H1 (cell line): ENCODE measurements at regions not wholly inside any gene's neighbourhood (a gene's known extent, or its start where the extent isn't known, plus 50 kb on each side); places are given as distances from the start of the nearest gene placed in this dataset.

Source experiments
- CTCF ChIA-PET: fragments of 300-600 bp; sonication (Branson Sonifier 250); formaldehyde crosslinking; loops from one replicate; lab custom pipeline; 2021; ENCODE audit not compliant: partially characterized antibody; lab: Charles Lee
- POLR2A ChIA-PET: fragments of 300-600 bp; sonication (Branson Sonifier 250); formaldehyde crosslinking; loops from one replicate; lab custom pipeline; 2021; ENCODE audit warnings: inconsistent platforms; ENCODE audit not compliant: partially characterized antibody; lab: Charles Lee
- DNase-seq, 2 experiments: peaks; one replicate each; pipeline versions ENCODE4 v3.0.0 to v3.0.0-alpha.2; 2010 to 2022; ENCODE audit warnings: low spot score in 2 of 2, low read depth in 1 of 2, mixed read lengths in 1 of 2
- FAIRE-seq: peaks from 2 replicates; lab custom pipeline; 2011; peaks lifted over from hg19 to GRCh38; lab: Jason Lieb, UNC
- H2AFZ ChIP-seq: 2 replicates; pipeline ENCODE4 v1.8.1; 2012; ENCODE audit warnings: low read length, inconsistent platforms
- H2AK5ac ChIP-seq: 2 replicates; pipeline ENCODE4 v1.6.1; 2013; ENCODE audit warnings: low read depth, low read length
- H2BK120ac ChIP-seq: replicated peaks from 2 replicates; pipeline ENCODE3; 2013; ENCODE audit warnings: low read depth, low read length, inconsistent platforms
- H2BK12ac ChIP-seq: 2 replicates; pipeline ENCODE4 v1.6.1; 2013; ENCODE audit warnings: low read depth, low read length
- H2BK15ac ChIP-seq: 2 replicates; pipeline ENCODE4 v1.6.1; 2013; ENCODE audit warnings: low read length
- H2BK20ac ChIP-seq: 2 replicates; pipeline ENCODE4 v1.6.1; 2013; ENCODE audit warnings: low read length
- H2BK5ac ChIP-seq: 2 replicates; pipeline ENCODE4 v1.6.1; 2013; ENCODE audit warnings: low read depth, low read length
- H3K14ac ChIP-seq: 2 replicates; pipeline ENCODE4 v1.6.1; 2013; ENCODE audit warnings: inconsistent platforms; ENCODE audit not compliant: insufficient read length
- H3K18ac ChIP-seq: 2 replicates; pipeline ENCODE4 v1.6.1; 2013; ENCODE audit warnings: low read length; ENCODE audit errors: extremely low read depth
- H3K23ac ChIP-seq: 2 replicates; pipeline ENCODE4 v1.6.1; 2013; ENCODE audit warnings: inconsistent platforms; ENCODE audit not compliant: insufficient read length
- H3K23me2 ChIP-seq: 2 replicates; pipeline ENCODE4 v1.6.1; 2013; ENCODE audit warnings: low read depth, low read length
- H3K27ac ChIP-seq: 2 replicates; pipeline ENCODE4 v1.6.1; 2011; ENCODE audit warnings: low read depth, low read length, inconsistent platforms
- H3K27me3 ChIP-seq, 4 experiments: replicated peaks in 1 of 4; 1 replicate in 1 of 4; 2 replicates in 3 of 4; pipeline versions ENCODE4 v1.6.1 to v1.8.1; 2011 to 2013; ENCODE audit warnings: low read length in 3 of 4, mild to moderate bottlenecking in 3 of 4, inconsistent platforms in 2 of 4, mixed read lengths in 2 of 4, moderate library complexity in 1 of 4; ENCODE audit not compliant: control insufficient read depth in 3 of 4, insufficient read depth in 3 of 4; ENCODE audit errors: extremely low read depth in 1 of 4
- H3K36me3 ChIP-seq, 4 experiments: 2 replicates each; pipeline versions ENCODE4 v1.6.1 to v1.8.1; 2011 to 2013; ENCODE audit warnings: mild to moderate bottlenecking in 4 of 4, low read length in 3 of 4, moderate library complexity in 2 of 4, control low read depth in 1 of 4, inconsistent platforms in 1 of 4; ENCODE audit not compliant: insufficient read depth in 4 of 4, control insufficient read depth in 2 of 4
- H3K4ac ChIP-seq: replicated peaks from 2 replicates; pipeline ENCODE3; 2013; ENCODE audit warnings: low read length, low read depth, mixed read lengths, inconsistent platforms; ENCODE audit not compliant: insufficient read length
- H3K4me1 ChIP-seq, 4 experiments: replicated peaks in 1 of 4; 1 replicate in 1 of 4; 2 replicates in 3 of 4; pipeline versions ENCODE4 v1.6.1 to v1.8.1; 2011 to 2013; ENCODE audit warnings: low read length in 3 of 4, inconsistent platforms in 2 of 4, mixed read lengths in 1 of 4; ENCODE audit not compliant: insufficient read depth in 4 of 4, control insufficient read depth in 3 of 4
- H3K4me2 ChIP-seq, 2 experiments: 2 replicates each; pipeline versions ENCODE4 v1.6.1 to v1.8.1; 2011 to 2013; ENCODE audit warnings: low read depth in 2 of 2, low read length in 2 of 2, control low read depth in 1 of 2, inconsistent platforms in 1 of 2, mild to moderate bottlenecking in 1 of 2; ENCODE audit not compliant: insufficient read depth in 1 of 2
- H3K4me3 ChIP-seq, 4 experiments: fragments of 200-600, 300-600 bp in 1 of 4; sonication (generic), shearing (Covaris generic), sonication (Bioruptor Twin) in 1 of 4; 2 replicates each; pipeline versions ENCODE4 v1.5.1 to v1.8.1; 2011 to 2016; ENCODE audit warnings: low read length in 4 of 4, low read depth in 3 of 4, control low read depth in 2 of 4, inconsistent platforms in 2 of 4, mild to moderate bottlenecking in 2 of 4, mixed read lengths in 1 of 4, moderate library complexity in 1 of 4; ENCODE audit not compliant: insufficient read depth in 2 of 4; ENCODE audit errors: extremely low read depth in 1 of 4
- H3K56ac ChIP-seq: replicated peaks from 2 replicates; pipeline ENCODE3; 2013; ENCODE audit warnings: low read depth, mild to moderate bottlenecking, mixed read lengths, low read length, inconsistent platforms; ENCODE audit not compliant: insufficient read length
- H3K79me1 ChIP-seq: 2 replicates; pipeline ENCODE4 v1.6.1; 2013; ENCODE audit warnings: low read depth, low read length, control low read depth
- H3K79me2 ChIP-seq, 2 experiments: 2 replicates each; pipeline versions ENCODE4 v1.6.1 to v1.8.1; 2012 to 2013; ENCODE audit warnings: low read length in 2 of 2, mild to moderate bottlenecking in 2 of 2, inconsistent platforms in 1 of 2; ENCODE audit not compliant: insufficient read depth in 2 of 2, control insufficient read depth in 1 of 2
- H3K9ac ChIP-seq, 4 experiments: replicated peaks in 1 of 4; 1 replicate in 1 of 4; 2 replicates in 3 of 4; pipeline versions ENCODE4 v1.6.1 to v1.8.1; 2011 to 2013; ENCODE audit warnings: low read depth in 3 of 4, low read length in 3 of 4, control low read depth in 2 of 4, mild to moderate bottlenecking in 2 of 4, moderate library complexity in 2 of 4, inconsistent platforms in 1 of 4; ENCODE audit errors: extremely low read depth in 1 of 4
- H3K9me3 ChIP-seq, 2 experiments: 2 replicates each; pipeline versions ENCODE4 v1.6.1 to v1.8.1; 2012 to 2013; ENCODE audit warnings: mild to moderate bottlenecking in 2 of 2, moderate library complexity in 2 of 2, control low read depth in 1 of 2, inconsistent platforms in 1 of 2, low read depth in 1 of 2, low read length in 1 of 2, mixed read lengths in 1 of 2; ENCODE audit not compliant: insufficient read depth in 2 of 2
- H4K20me1 ChIP-seq, 2 experiments: replicated peaks in 1 of 2; 2 replicates each; pipeline versions ENCODE3 to v1.8.1; 2011 to 2013; ENCODE audit warnings: inconsistent platforms in 2 of 2, low read length in 2 of 2, mild to moderate bottlenecking in 1 of 2; ENCODE audit not compliant: insufficient read depth in 2 of 2, control insufficient read depth in 1 of 2
- H4K5ac ChIP-seq: 2 replicates; pipeline ENCODE4 v1.6.1; 2013; ENCODE audit warnings: low read length, low read depth, mixed read lengths, inconsistent platforms; ENCODE audit not compliant: insufficient read length
- H4K8ac ChIP-seq: 2 replicates; pipeline ENCODE4 v1.8.0; 2013; ENCODE audit warnings: mild to moderate bottlenecking, moderate library complexity, low read length, inconsistent platforms; ENCODE audit not compliant: insufficient read depth; ENCODE audit errors: extremely low read depth
- H4K91ac ChIP-seq: replicated peaks from 2 replicates; pipeline ENCODE3; 2013; ENCODE audit warnings: low read length, mixed read lengths, inconsistent platforms; ENCODE audit not compliant: insufficient read length
- BCL11A ChIP-seq, 2 experiments: IDR thresholded peaks; one replicate each; pipeline ENCODE4 v1.6.1; 2011; ENCODE audit warnings: low read depth in 2 of 2, low read length in 2 of 2, mild to moderate bottlenecking in 2 of 2
- CREB1 ChIP-seq: IDR thresholded peaks from 2 replicates; pipeline ENCODE4 v1.6.1; 2012; ENCODE audit warnings: inconsistent platforms
- CTBP2 ChIP-seq: IDR thresholded peaks from 2 replicates; pipeline ENCODE4 v1.7.0; 2011; ENCODE audit warnings: borderline replicate concordance, mild to moderate bottlenecking, moderate library complexity, mixed read lengths, low read length; ENCODE audit not compliant: insufficient read depth, insufficient read length
- CTCF ChIP-seq, 3 experiments: IDR thresholded peaks; 1 replicate in 2 of 3; 2 replicates in 1 of 3; pipeline versions ENCODE4 v1.5.1 to v1.6.1; 2011; ENCODE audit warnings: low read length in 3 of 3, mild to moderate bottlenecking in 3 of 3, inconsistent platforms in 2 of 3, low read depth in 1 of 3, moderate library complexity in 1 of 3; ENCODE audit not compliant: insufficient read depth in 1 of 3; ENCODE audit errors: control extremely low read depth in 1 of 3
- EZH2 ChIP-seq: fragments of 200-600 bp; sonication (generic); IDR thresholded peaks from 2 replicates; pipeline ENCODE4 v1.7.1; 2012; ENCODE audit warnings: low read depth, mild to moderate bottlenecking, moderate library complexity, low read length, inconsistent platforms; ENCODE audit not compliant: severe bottlenecking
- JUN ChIP-seq: IDR thresholded peaks from 2 replicates; pipeline ENCODE4 v1.6.1; 2011; ENCODE audit warnings: low read depth, mild to moderate bottlenecking, improper control_type of control experiment, low read length
- JUND ChIP-seq: IDR thresholded peaks from 2 replicates; pipeline ENCODE4 v1.6.1; 2011; ENCODE audit warnings: mild to moderate bottlenecking, improper control_type of control experiment, low read length
- KDM1A ChIP-seq: fragments of 200-600, 300-600 bp; sonication (generic); IDR thresholded peaks from 2 replicates; pipeline ENCODE4 v1.7.1; 2016; ENCODE audit warnings: mild to moderate bottlenecking, low read length, borderline replicate concordance
- PHF8 ChIP-seq: fragments of 200-600 bp; sonication (generic); conservative IDR thresholded peaks from 2 replicates; pipeline ENCODE4 v1.7.1; 2012; ENCODE audit warnings: low read depth, mild to moderate bottlenecking, inconsistent platforms, low read length, moderate library complexity
- RXRA ChIP-seq: IDR thresholded peaks from 2 replicates; pipeline ENCODE4 v1.6.1; 2011; ENCODE audit warnings: low read depth, mild to moderate bottlenecking, low read length, moderate library complexity; ENCODE audit not compliant: insufficient read depth
- SP4 ChIP-seq: IDR thresholded peaks from 2 replicates; pipeline ENCODE4 v1.6.1; 2012; ENCODE audit warnings: low read length, inconsistent platforms
- TAF1 ChIP-seq: IDR thresholded peaks from 2 replicates; pipeline ENCODE4 v1.6.1; 2011; ENCODE audit warnings: mild to moderate bottlenecking, low read depth, low read length
- ZNF274 ChIP-seq: IDR thresholded peaks from 2 replicates; pipeline ENCODE4 v1.7.0; 2012; ENCODE audit warnings: low read length, borderline replicate concordance; ENCODE audit errors: extremely low read depth
- WGBS, 2 experiments: shearing (Covaris generic) in 1 of 2; methylation state at CpG; one replicate each; pipeline versions ENCODE4 v1.1.6 to v1.1.7; 2013 to 2015; ENCODE audit warnings: low lambda C conversion rate in 2 of 2, mixed read lengths in 2 of 2, inconsistent platforms in 1 of 2, low coverage in 1 of 2, missing lambda C conversion rate in 1 of 2; ENCODE audit not compliant: insufficient replicate concordance in 2 of 2, insufficient coverage in 1 of 2, insufficient read length in 1 of 2; ENCODE audit errors: extremely low coverage in 1 of 2, missing lambda C conversion rate in 1 of 2; 5-methylcytosine and 5-hydroxymethylcytosine counted together

DNA sequence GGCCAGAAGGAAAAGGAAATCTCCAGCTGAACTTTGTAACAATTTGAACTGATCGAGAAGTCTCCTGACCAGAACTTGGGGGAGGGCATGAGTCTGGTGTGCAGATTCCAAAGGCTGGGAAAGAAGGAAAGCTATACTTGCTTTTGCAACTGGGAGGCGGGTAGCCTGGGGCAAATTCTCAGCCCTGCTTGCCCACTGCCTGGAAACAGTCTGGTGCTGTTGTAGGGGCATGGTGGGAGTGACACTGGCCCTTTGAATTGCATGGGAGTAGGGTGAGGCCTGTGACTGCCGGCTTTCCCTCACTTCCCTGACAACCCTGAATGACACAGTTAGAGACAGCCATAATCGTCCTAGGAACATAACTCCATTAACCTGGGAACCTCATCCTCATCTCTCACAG, 114.0 kb upstream of the POU1F1 start:
- no peak overlapping the region for H4K8ac ChIP-seq
- ChIA-PET POLR2A (no interaction called here), CTCF (no interaction called here)
- H3K9ac ChIP-seq: no peak overlapping the region
- H2BK12ac ChIP-seq: no peak overlapping the region
- WGBS, 2 experiments: 95% methylated on average over 4 of the region's 4 CpGs; no CpG with 5 or more reads in 1 of the 2 experiments
- H3K56ac ChIP-seq: no peak overlapping the region
- H2BK20ac ChIP-seq: no peak overlapping the region
- DNase-seq (no peak), FAIRE-seq (no peak)
- no peaks in the 10 kb centered on the region for H3K79me2 ChIP-seq
- H4K5ac ChIP-seq: no peak overlapping the region
- H3K27me3 ChIP-seq: no peaks in the 10 kb centered on the region
- no peaks in the 10 kb centered on the region for H3K36me3 ChIP-seq
- H3K23ac ChIP-seq: no peak overlapping the region
- no peak overlapping the region for H3K4me3 ChIP-seq
- H3K4me2 ChIP-seq: no peak overlapping the region
- H2BK15ac ChIP-seq: no peak overlapping the region
- no peak overlapping the region for H4K91ac ChIP-seq
- H3K79me1 ChIP-seq: no peaks in the 10 kb centered on the region
- no peak overlapping the region; the same call in 1 of the 2 replicates for H2AFZ ChIP-seq
- H3K27ac ChIP-seq: no peak overlapping the region
- H3K4ac ChIP-seq: no peak overlapping the region
- H3K23me2 ChIP-seq: no peaks in the 10 kb centered on the region
- no peak overlapping the region for H3K18ac ChIP-seq
- no peak overlapping the region for H2BK120ac ChIP-seq
- no peaks in the 10 kb centered on the region for H3K4me1 ChIP-seq
- H4K20me1 ChIP-seq: no peaks in the 10 kb centered on the region
- no peak overlapping the region for H2AK5ac ChIP-seq
- no peak overlapping the region for H2BK5ac ChIP-seq
- no peaks in the 10 kb centered on the region for H3K9me3 ChIP-seq
- no peak overlapping the region for H3K14ac ChIP-seq
- TF ChIP-seq EZH2 (no peak), TAF1 (no peak), KDM1A (no peak), SP4 (no peak), ZNF274 (no peak), CTCF (IDR thresholded peaks at IDR 0.05; ENCODE audit: control extremely low read depth in 1 of 3, insufficient read depth in 1 of 3, low read depth in 1 of 3, low read length in 3 of 3) (no peak), JUND (no peak), CREB1 (no peak), JUN (no peak), BCL11A (IDR thresholded peaks at IDR 0.05; ENCODE audit: low read depth in 2 of 2, low read length in 2 of 2) (no peak), RXRA (no peak), PHF8 (no peak), CTBP2 (no peak)
